HTR-8/SVneo (cell line): ENCODE measurements at regions not wholly inside any gene's neighbourhood (a gene's known extent, or its start where the extent isn't known, plus 50 kb on each side); places are given as distances from the start of the nearest gene placed in this dataset.
A peak's percentile ranks its signal among the peaks of the same experiment; 100 is the strongest.

Experiments
- DNase-seq: peaks from one replicate; pipeline ENCODE4 v3.0.0; 2011; ENCODE audit warnings: low spot score, mixed read lengths; ENCODE audit not compliant: insufficient read length
- FAIRE-seq: peaks from 2 replicates; lab custom pipeline; 2011; peaks lifted over from hg19 to GRCh38; lab: Jason Lieb, UNC

DNA sequence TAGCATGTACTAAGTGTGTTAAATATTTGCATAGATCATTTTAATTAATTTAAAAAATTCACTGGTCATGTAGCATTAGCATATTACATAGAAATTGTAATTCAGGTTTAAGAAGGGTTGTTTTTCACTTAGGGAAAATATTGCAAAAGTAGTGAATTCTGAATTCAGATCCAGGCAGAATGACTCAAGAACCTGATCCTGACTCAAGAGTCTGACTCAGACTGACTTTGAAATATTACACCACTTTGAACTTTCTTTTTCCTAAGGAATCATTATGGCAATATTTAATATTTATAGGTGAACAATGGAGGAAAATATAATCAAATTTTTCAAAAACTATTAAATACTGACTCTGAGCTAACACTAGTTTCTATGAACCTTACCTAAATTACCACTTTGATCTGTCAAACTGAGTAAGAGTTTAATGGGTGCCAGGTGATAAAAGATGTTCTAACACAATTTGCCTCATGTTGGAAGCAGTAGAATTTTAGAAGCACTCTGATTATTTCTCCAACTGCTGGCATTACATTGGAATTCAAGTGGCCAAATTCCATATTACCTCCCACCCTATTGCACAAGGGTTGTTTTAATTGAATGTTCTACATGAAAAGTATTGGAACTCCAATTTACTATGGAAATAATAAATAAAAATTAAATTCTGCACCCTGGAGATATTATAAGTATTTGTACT, 261.6 kb downstream of the SLITRK1 start:
- DNase-seq (peak; percentile 3), FAIRE-seq (no peak)

DNA sequence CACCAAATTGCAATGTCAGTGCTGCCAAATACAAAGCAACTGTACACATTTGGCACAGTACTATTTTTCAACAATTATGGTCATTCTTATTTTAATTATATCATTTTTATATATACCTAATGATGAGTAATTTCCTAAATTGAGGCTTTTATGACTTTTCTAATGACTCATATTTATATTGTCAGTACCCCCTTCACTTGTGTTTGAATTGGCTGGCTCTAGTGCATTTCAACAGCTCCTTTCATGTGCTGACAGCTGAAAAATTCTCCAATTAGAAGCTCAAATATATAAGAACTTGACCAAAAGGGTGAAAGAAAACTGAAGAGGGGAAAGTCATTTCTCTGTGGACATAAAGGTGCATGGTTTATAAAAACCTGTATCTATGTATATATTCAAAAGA, 263.3 kb downstream of the SLITRK1 start:
- no peak for DNase-seq
- no peak for FAIRE-seq

DNA sequence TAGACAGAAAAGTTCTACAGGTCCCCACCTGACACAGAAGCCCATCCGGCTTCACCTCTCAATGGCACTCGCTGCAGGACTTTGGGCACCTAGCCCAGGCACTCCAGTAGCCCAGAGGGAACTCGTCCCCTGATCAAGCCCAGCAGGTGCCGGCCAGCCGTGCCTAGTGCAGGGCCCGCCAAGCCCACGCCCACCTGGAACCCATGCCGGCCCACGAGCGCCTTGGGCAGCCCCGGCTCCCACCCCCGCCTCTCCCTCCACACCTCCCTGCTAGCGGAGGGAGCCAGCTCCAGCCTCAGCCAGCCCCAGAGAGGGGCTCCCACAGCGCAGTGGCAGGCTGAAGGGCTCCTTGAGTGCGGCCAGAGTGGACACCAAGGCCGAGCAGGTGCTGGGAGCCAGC, 268.8 kb downstream of the SLITRK1 start:
- no peak for DNase-seq
- FAIRE-seq, result no peak

DNA sequence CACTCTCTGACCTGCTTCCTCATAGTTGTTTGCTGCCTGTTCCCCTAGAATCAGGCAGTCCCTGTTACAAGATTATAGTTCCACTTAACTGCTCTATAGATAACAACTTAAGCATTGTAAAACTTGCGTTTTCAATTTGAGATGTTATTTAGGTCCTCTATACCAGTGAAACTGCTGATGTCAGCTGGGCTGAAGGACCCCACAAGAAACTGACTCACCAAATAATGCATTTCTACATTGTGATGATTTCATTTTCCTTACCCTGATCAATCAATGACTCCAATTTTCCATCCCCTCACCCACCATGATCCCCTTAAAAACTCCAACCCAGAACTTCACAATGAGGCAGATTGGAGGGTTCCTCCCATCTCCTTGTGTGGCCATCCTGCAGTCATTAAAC, 280.7 kb downstream of the SLITRK1 start:
- DNase-seq (no peak), FAIRE-seq (no peak)

DNA sequence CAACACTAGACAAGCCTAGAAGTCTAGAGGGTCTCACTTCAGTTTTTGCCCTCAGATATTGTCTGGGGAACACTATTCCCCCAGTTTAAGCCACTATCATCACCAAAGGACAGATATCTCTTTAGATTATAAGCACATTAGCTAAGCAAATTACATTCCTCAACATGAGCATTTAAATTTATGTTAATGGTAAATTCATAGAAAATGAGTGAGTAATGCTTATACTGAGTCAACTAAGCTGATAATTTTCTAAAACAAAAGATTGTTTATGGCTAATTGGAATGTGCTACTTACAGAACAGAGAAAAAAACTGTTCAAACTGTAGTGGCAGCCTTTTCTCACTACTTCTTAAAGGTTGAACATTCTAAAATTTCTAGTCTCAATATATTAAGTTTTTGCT, 290.2 kb downstream of the SLITRK1 start:
- DNase-seq (no peak), FAIRE-seq (no peak)

DNA sequence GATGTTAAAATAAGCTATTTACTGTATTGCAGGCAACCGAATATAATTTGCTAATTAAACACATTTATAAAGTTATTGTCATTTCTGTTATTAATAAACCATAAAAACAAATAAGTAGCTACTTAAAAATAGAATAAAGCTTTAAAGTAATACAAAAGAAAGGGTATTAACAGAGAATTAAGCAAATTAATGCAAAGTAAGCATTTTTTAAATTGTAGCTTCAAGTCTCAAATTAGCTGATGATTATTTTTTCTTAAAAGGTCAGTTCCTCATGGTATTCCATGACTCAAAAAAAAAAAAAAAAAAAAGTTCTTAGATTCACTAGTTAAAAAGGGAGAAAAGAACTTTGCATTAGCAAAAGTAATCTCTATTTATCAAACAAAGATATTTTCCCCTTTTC, 292.5 kb downstream of the SLITRK1 start:
- FAIRE-seq, result no peak
- no peak for DNase-seq

DNA sequence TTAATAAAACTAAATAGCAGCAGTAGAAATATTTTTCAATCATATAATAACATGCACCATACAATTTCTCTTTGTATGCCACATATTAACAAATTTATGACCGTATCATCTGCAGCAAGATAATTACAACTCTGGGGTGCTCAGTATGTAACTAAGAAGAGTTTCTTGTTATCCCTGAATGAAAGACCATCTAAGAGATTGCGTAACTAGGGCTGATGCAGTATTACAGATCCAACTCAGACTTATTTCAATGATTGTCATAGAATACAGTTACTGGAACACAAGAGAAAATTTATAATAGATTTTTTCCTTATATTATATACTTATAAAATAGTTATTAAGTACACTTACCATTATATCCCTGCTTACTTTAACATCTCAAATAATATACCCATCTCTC, 305.1 kb downstream of the SLITRK1 start:
- no peak for DNase-seq
- no peak for FAIRE-seq

DNA sequence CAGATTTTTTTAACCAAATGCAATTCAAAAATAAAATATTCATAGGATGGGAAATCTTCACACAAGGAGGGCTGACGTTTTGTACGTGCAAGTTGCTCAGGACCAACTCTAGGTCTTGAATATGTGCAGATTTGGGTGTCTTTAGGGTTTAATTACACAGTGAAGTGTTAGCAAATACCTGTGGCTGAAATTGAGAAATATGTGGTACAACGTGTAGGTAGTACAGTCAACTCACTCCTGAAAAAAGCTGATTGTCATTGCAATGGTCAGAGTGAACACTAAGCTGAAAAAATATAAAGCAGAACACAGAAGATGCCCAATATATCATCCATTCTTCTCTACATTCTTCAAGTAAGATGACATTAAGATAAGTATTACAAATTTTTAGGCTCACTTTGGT, 314.3 kb downstream of the SLITRK1 start:
- FAIRE-seq (no peak), DNase-seq (no peak)

DNA sequence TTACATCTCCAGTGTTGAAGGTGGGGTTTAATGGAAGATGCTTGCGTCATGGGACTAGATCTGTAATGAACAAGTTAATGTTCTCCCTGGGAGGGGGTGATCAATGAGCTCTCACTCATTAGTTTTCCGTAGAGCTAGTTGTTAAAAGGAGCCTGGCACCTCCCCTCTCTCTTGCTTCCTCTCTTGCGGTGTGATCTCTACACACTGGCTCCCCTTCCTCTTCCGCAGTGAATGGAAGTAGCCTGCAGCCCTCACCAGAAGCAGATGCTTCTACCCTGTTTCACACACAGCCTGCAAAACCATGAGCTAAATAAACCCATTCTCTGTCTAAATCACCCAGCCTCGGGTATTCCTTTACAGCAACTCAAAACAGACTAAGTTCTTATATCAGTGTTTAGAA, 318.8 kb downstream of the SLITRK1 start:
- DNase-seq (no peak), FAIRE-seq (no peak)

DNA sequence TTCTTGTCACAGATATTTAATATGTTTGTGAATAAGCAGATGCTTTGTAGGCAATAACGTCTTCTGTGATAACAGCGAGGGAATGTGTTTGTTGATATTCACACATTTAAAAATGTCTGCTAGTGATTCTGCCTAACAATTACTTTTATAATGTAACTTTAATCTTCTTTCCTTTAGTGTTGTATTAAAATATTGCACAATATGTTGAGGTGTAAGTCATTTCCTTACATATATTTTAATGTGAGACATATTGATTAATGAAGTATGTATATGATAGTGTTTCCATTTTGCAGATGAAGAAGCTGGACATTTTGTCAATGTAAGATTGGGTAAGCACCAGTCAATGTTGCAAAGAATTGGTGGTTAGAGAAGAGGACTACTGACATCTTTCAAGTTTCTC, 324.4 kb downstream of the SLITRK1 start:
- DNase-seq (no peak), FAIRE-seq (no peak)

DNA sequence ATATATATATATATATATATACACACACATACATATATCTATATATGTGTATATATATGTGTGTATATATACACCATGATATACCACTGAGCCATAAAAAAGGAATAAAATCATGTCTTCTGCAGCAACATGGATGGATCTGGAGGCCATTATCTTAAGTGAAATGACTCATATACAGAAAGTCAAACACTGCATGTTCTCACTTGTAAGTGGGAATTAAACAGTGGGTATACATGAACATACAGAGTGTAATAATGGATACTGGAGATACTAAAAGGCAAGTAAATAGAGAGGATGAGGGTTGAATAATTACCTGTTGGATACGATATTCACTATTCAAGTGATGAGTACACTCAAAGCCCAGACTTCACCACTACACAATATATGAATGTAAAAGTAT, 332.6 kb downstream of the SLITRK1 start:
- FAIRE-seq (no peak), DNase-seq (no peak)

DNA sequence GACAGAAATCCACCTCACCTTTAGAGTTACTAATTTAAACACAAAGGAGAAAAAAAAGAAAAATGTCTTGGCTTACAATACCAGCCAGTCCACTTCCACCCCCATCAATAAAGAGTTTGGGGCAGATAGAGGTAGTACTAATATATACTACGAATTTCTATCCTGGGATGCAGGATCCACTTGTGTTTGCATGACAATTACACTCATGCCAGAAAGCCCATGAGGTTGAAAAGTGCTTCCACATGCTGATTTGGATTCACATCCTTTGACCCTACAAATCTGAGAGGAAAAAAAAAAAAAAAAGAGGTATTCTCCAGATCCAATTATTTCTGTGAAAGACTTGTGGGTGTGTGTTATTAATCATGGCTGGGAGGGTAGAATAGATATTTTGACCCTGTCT, 335.2 kb downstream of the SLITRK1 start:
- DNase-seq (no peak), FAIRE-seq (no peak)

DNA sequence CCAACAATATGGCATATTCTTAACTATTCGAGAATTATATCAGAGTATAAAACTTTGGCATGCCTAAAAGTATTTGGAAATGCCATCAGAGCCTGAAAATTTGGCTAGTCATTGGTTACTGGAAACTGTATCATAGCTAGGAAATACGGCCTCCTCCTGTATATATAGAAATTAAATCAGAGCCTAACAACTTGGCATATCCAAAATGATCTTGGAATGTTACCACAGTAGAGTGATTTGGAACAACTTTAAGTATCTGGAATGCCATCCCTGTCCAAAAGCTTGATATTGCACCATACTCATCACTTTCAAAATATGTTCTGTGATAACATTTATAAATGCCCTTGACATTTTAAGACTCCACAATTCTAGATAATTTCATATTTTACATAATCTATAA, 335.8 kb downstream of the SLITRK1 start:
- no peak for DNase-seq
- FAIRE-seq, result no peak

DNA sequence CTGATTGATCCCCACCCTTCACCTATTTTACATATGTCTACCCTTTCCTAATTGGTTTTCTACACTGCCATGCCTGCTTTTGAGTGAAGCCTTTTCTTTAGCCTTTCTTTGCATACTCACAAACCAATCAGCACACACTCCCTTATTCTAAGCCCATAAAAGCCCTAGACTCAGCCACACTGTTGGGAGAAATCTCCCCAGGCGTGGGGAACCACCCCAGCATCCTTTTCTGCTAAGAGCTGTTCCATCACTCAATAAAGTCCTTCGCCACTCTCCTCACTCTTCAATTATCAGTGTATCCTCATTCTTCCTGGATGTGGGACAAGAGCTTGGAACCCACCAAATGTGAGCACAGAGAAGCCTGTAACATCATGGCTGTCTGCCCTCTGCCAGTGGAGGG, 343.6 kb downstream of the SLITRK1 start:
- DNase-seq (no peak), FAIRE-seq (no peak)

DNA sequence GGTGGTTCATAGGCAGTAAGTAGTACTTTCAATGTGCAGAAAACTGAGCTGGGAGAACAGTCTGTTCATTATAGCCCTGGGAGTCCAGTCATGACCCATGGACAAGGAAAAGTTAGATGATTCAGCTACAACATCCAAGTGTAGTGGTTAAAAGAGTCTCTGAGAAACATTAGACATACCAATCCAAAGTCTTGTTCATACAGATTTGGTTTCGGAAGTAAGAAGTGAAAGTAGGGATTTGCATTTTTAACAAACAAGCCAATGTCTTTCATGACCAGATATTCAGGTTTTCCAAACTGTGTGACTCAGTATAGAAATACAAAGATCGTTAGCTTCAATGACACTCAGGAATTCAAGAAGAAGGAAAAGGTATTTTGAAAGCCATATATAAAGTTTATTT, 345.3 kb downstream of the SLITRK1 start:
- DNase-seq, result no peak
- FAIRE-seq, result no peak

DNA sequence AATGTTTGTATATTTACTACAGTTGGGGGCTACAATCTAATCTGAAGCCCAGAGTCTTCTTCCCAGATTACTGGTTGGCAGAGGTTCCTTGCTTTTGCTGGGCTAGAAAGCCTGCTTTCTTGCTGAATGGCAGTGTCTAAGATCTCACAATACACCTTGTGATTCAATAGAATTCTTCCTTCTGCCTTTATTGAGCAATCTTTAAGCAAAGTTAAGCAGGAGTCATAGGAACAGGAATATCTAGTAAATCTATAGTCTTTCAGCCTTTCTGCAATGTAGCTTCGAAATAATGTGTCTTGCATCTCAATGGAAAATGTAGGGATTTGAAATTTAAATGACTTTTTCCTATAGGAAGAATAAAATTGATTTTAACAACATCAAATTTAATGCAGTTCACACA, 346.1 kb downstream of the SLITRK1 start:
- no peak for FAIRE-seq
- DNase-seq, result no peak

DNA sequence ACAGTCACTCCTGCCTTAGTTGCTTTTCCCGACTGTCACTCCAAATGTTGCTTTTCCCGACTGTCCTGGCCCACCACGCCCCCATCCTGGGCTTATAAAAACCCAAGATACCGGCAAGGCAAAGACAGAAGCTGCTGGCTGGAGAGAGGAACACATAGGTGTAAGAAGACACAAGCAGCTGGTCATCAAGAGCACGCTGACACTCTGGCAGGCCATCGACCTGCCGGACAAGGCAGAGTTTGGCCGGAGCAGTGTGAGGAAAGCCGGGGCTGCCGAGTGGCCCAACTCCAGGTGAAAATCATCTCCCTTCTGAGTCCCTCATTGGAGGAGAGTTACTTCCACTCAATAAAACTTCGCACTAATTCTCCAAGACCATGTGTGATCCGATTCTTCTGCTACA, 349.5 kb downstream of the SLITRK1 start:
- DNase-seq, result no peak

DNA sequence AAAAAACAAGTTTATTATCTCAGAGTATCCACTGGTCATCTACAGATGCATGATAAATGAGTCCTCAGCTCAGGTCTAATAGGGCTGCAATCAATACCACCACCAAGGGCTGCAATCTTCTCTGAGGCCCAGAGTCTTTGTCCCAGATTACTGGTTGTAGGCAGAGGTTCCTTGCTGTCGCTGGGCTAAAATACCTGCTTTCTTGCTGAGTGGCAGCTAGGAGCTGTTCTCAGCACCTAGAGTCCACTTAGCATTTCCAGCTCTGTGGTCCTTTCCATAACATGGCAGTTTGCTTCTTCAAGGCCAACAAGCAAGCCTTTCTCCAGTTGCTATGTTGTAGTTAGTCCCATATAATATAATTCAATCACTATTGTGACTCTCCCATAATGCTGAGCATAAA, 351.3 kb downstream of the SLITRK1 start:
- FAIRE-seq, result no peak
- DNase-seq, result no peak

More for the DNA sequence above, 349.5 kb downstream of the SLITRK1 start:
- no peak for FAIRE-seq

DNA sequence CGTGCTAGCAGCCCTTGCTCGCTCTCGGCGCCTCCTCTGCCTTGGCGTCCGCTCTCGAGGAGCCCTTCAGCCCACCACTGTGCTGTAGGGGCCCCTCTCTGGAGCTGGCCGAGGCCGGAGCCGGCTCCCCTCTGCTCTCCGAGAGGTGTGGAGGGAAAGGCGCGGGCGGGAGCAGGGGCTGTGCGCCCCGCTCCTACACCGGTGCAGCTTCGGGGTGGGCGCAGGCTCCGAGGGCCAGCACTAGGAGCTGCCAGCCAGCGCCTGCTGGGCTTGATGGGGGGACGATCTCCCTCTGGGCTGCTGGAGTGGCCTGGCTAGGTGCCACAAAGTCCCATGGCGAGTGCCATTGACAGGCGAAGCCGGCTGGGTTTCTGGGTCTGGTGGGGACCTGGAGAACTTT, 365.5 kb downstream of the SLITRK1 start:
- no peak for FAIRE-seq
- DNase-seq, result no peak

DNA sequence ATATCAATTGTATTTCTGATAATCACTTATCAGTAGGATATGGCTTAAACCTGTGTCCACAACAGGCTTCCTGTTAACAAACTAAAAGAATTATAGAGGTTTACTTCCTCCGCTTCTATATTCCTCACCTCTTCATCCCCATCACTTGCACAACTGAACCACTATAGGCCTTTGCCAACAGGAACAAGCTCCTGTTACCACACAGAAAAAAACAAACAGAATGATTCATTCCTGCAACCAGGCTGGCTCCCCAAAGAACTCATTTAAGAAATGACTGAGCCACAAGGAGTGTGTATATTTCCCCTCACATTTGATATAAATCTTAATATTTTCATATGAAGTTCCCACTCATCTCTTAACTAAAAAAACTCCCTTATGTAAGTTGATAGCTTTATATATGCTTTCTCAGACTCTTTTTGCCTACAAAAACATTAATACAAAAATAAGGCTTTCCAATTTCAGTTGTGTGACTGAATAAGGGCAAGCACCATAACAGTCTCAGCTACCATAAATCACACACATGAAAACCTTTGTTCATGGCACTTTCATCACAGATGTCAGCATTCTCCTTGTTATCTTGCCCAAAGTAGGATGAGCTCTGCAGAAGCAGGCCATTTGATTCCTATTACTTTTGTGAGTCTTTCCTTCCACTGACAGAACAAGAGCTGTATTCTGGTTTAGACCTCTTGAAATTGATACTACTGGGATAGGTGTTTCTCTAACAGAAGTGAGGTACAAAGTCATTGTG, 366.8 kb downstream of the SLITRK1 start:
- DNase-seq (peak; percentile 9), FAIRE-seq (no peak)

DNA sequence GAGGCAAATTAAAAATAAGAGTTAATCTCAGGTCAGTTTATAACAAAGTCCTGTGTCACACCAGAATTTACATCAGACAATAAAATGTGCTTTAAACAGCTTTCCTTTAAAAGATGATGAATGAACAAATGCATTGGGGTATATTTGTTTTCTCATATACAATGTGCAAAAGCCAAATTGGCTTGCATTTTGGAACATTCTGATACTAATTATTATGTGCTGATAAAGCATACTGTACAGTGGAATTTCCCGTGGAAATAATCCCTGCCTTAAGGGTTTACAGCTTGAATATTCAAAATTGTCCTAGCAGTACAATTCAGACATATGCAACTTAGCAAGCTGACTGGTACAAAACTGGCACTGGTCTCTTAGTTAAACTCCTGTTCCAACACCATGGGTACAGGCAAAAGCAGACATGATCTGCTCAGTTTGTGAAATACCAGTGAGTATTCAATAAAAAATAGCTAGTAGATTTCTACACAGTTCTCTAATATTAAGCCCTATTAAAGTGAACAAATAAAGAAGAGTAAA, 373.4 kb downstream of the SLITRK1 start:
- FAIRE-seq, result no peak
- DNase-seq, result no peak

DNA sequence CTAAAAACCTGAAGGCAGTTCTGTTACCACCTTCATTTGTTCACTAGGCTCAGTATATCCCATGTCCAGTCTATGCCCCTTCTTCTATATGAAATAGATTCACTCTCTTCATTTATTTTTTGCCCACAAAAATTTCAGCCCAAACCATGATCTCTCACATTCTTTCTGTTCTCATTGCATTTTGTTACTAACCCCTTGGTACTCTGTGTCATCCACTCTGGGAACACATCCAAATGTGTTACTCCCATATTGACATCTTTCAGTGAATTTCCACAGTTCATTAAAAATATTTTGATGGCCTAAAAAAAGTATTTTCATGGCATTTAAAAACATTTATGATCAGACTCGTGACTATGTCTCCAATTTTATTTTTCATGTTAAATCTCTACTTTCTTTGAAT, 378.9 kb downstream of the SLITRK1 start:
- DNase-seq, result no peak
- FAIRE-seq, result no peak
